ENCODE measurements at regions not wholly inside any gene's neighbourhood (a gene's known extent, or its start where the extent isn't known, plus 50 kb on each side); places are given as distances from the start of the nearest gene placed in this dataset.
"Not testable (repeated sequence)": the region's sequence is repeated elsewhere in the genome, so short reads cannot be mapped to it uniquely, and the experiment has no call there.

- H3K9ac ChIP-seq (ENCODE audit: low read depth, low read length, poor library complexity, severe bottlenecking) = no peak overlapping the region
- no peaks in the 10 kb centered on the region for H3K36me3 ChIP-seq (ENCODE audit: insufficient read depth, low read length)
- no peaks in the 10 kb centered on the region for H4K20me1 ChIP-seq (ENCODE audit: insufficient read depth, low read length, poor library complexity, severe bottlenecking)
- no peaks in the 10 kb centered on the region for H3F3A ChIP-seq (ENCODE audit: low read depth)
- no peaks in the 10 kb centered on the region for H3K9me2 ChIP-seq (replicated peaks; ENCODE audit: low read depth, low read length)
- H3K4me3 ChIP-seq (ENCODE audit: low read length, poor library complexity, severe bottlenecking) = no peak overlapping the region
- H3K79me2 ChIP-seq (ENCODE audit: insufficient read depth, low read length) = no peaks in the 10 kb centered on the region
- TF ChIP-seq EZH2phosphoT487 (IDR thresholded peaks at IDR 0.05; ENCODE audit: borderline replicate concordance) (no peak), CTCF (conservative IDR thresholded peaks at IDR 0.05; ENCODE audit: low read length) (no peak)
- H3K4me2 ChIP-seq (ENCODE audit: low read depth, low read length, poor library complexity, severe bottlenecking) = no peak overlapping the region
- no peaks in the 10 kb centered on the region for H3K4me1 ChIP-seq (ENCODE audit: insufficient read depth, low read length, poor library complexity, severe bottlenecking)
- no peaks in the 10 kb centered on the region for H3K27me3 ChIP-seq (ENCODE audit: insufficient read depth, low read length, poor library complexity, severe bottlenecking)
- H3K9me3 ChIP-seq (ENCODE audit: insufficient read depth, low read depth, low read length) = no peaks in the 10 kb centered on the region
- H2AFZ ChIP-seq (ENCODE audit: low read length) = no peak overlapping the region
Observed at GRCh38 chr15:69613988-69614387, 161.4 kb downstream of the RPLP1 start.

GRCh38 chr15:69615736-69616135 is 163.1 kb downstream of the RPLP1 start:
- no peak for TF ChIP-seq EZH2phosphoT487 (IDR thresholded peaks at IDR 0.05; ENCODE audit: borderline replicate concordance)
- no peak for TF ChIP-seq CTCF (conservative IDR thresholded peaks at IDR 0.05; ENCODE audit: low read length)
- no peaks in the 10 kb centered on the region for H3K9me3 ChIP-seq (ENCODE audit: insufficient read depth, low read depth, low read length)

GRCh38 chr15:69616558-69616957 is 163.9 kb downstream of the RPLP1 start:
- no peaks in the 10 kb centered on the region for H3K9me3 ChIP-seq (ENCODE audit: insufficient read depth, low read depth, low read length)

More at GRCh38 chr15:69615736-69616135, 163.1 kb downstream of the RPLP1 start:
- H3K27me3 ChIP-seq (ENCODE audit: insufficient read depth, low read length, poor library complexity, severe bottlenecking) = no peaks in the 10 kb centered on the region
- no peaks in the 10 kb centered on the region for H3K36me3 ChIP-seq (ENCODE audit: insufficient read depth, low read length)
- no peaks in the 10 kb centered on the region for H3K79me2 ChIP-seq (ENCODE audit: insufficient read depth, low read length)
- no peak overlapping the region for H3K4me3 ChIP-seq (ENCODE audit: low read length, poor library complexity, severe bottlenecking)
- H2AFZ ChIP-seq (ENCODE audit: low read length) = no peak overlapping the region
- H3F3A ChIP-seq (ENCODE audit: low read depth) = no peaks in the 10 kb centered on the region
- H3K4me2 ChIP-seq (ENCODE audit: low read depth, low read length, poor library complexity, severe bottlenecking) = no peak overlapping the region
- no peaks in the 10 kb centered on the region for H3K9me2 ChIP-seq (replicated peaks; ENCODE audit: low read depth, low read length)
- no peak overlapping the region for H3K9ac ChIP-seq (ENCODE audit: low read depth, low read length, poor library complexity, severe bottlenecking)
- H3K4me1 ChIP-seq (ENCODE audit: insufficient read depth, low read length, poor library complexity, severe bottlenecking) = no peaks in the 10 kb centered on the region
- no peaks in the 10 kb centered on the region for H4K20me1 ChIP-seq (ENCODE audit: insufficient read depth, low read length, poor library complexity, severe bottlenecking)

GRCh38 chr15:69617144-69617543 is 164.5 kb downstream of the RPLP1 start:
- H3K4me1 ChIP-seq (ENCODE audit: insufficient read depth, low read length, poor library complexity, severe bottlenecking); H2AFZ ChIP-seq (ENCODE audit: low read length): not testable (repeated sequence)

More at GRCh38 chr15:69616558-69616957, 163.9 kb downstream of the RPLP1 start:
- Histone ChIP-seq H3K9ac (ENCODE audit: low read depth, low read length, poor library complexity, severe bottlenecking) (no peak overlapping the region), H3F3A (ENCODE audit: low read depth) (no peaks in the 10 kb centered on the region), H3K4me1 (ENCODE audit: insufficient read depth, low read length, poor library complexity, severe bottlenecking) (no peaks in the 10 kb centered on the region), H3K27me3 (ENCODE audit: insufficient read depth, low read length, poor library complexity, severe bottlenecking) (no peaks in the 10 kb centered on the region), H2AFZ (ENCODE audit: low read length) (no peak overlapping the region), H3K4me2 (ENCODE audit: low read depth, low read length, poor library complexity, severe bottlenecking) (no peak overlapping the region), H3K9me2 (replicated peaks; ENCODE audit: low read depth, low read length) (no peaks in the 10 kb centered on the region), H3K36me3 (ENCODE audit: insufficient read depth, low read length) (no peaks in the 10 kb centered on the region), H4K20me1 (ENCODE audit: insufficient read depth, low read length, poor library complexity, severe bottlenecking) (no peaks in the 10 kb centered on the region), H3K79me2 (ENCODE audit: insufficient read depth, low read length) (no peaks in the 10 kb centered on the region), H3K4me3 (ENCODE audit: low read length, poor library complexity, severe bottlenecking) (no peak overlapping the region)
- no peak for TF ChIP-seq EZH2phosphoT487 (IDR thresholded peaks at IDR 0.05; ENCODE audit: borderline replicate concordance)
- TF ChIP-seq CTCF (conservative IDR thresholded peaks at IDR 0.05; ENCODE audit: low read length) = no peak

More at GRCh38 chr15:69617144-69617543, 164.5 kb downstream of the RPLP1 start:
- H3K9me3 ChIP-seq (ENCODE audit: insufficient read depth, low read depth, low read length); H3K27me3 ChIP-seq (ENCODE audit: insufficient read depth, low read length, poor library complexity, severe bottlenecking); H3K4me3 ChIP-seq (ENCODE audit: low read length, poor library complexity, severe bottlenecking); H4K20me1 ChIP-seq (ENCODE audit: insufficient read depth, low read length, poor library complexity, severe bottlenecking); H3K36me3 ChIP-seq (ENCODE audit: insufficient read depth, low read length); H3K79me2 ChIP-seq (ENCODE audit: insufficient read depth, low read length); H3F3A ChIP-seq (ENCODE audit: low read depth); H3K9me2 ChIP-seq (replicated peaks; ENCODE audit: low read depth, low read length); H3K4me2 ChIP-seq (ENCODE audit: low read depth, low read length, poor library complexity, severe bottlenecking); H3K9ac ChIP-seq (ENCODE audit: low read depth, low read length, poor library complexity, severe bottlenecking): not testable (repeated sequence)

All from Loucy (cell line).